ENCODE measurements at regions not wholly inside any gene's neighbourhood (a gene's known extent, or its start where the extent isn't known, plus 50 kb on each side); places are given as distances from the start of the nearest gene placed in this dataset.

GRCh38 chr9:91485006-91485405 lies 61.4 kb upstream of the NFIL3 start:
- no peak overlapping the region for H3K4me3 ChIP-seq (ENCODE audit: low read depth, low read length)
- TF ChIP-seq CTCF (IDR thresholded peaks at IDR 0.05; ENCODE audit: insufficient read depth, low read depth, low read length), result no peak
- no peak for DNase-seq (ENCODE audit: low read depth)

- DNase-seq (ENCODE audit: low read depth), result no peak
- H3K4me3 ChIP-seq (ENCODE audit: low read depth, low read length), result no peak overlapping the region
- no peak for TF ChIP-seq CTCF (IDR thresholded peaks at IDR 0.05; ENCODE audit: insufficient read depth, low read depth, low read length)
Measured at GRCh38 chr9:91483835-91484234, 60.2 kb upstream of the NFIL3 start.

- no peak overlapping the region for H3K4me3 ChIP-seq (ENCODE audit: low read depth, low read length)
- peak; percentile 27 for DNase-seq (ENCODE audit: low read depth)
- no peak for TF ChIP-seq CTCF (IDR thresholded peaks at IDR 0.05; ENCODE audit: insufficient read depth, low read depth, low read length)
Measured at GRCh38 chr9:91483189-91483691, 59.6 kb upstream of the NFIL3 start.

- no peak for TF ChIP-seq CTCF (IDR thresholded peaks at IDR 0.05; ENCODE audit: insufficient read depth, low read depth, low read length)
- H3K4me3 ChIP-seq (ENCODE audit: low read depth, low read length), result no peak overlapping the region
- peak; percentile 82 for DNase-seq (ENCODE audit: low read depth)
Measured at GRCh38 chr9:91481972-91482371, 58.3 kb upstream of the NFIL3 start.

- DNase-seq (ENCODE audit: low read depth), result no peak
- no peak overlapping the region for H3K4me3 ChIP-seq (ENCODE audit: low read depth, low read length)
- TF ChIP-seq CTCF (IDR thresholded peaks at IDR 0.05; ENCODE audit: insufficient read depth, low read depth, low read length), result no peak
Measured at GRCh38 chr9:91477106-91477505, 53.5 kb upstream of the NFIL3 start.

GRCh38 chr9:91474656-91475055 lies 51.0 kb upstream of the NFIL3 start:
- H3K4me3 ChIP-seq (ENCODE audit: low read depth, low read length), result no peak overlapping the region
- TF ChIP-seq CTCF (IDR thresholded peaks at IDR 0.05; ENCODE audit: insufficient read depth, low read depth, low read length), result no peak
- DNase-seq (ENCODE audit: low read depth), result peak; percentile 10

All from fibroblast of villous mesenchyme (primary cell).